Fibroblast of lung (primary cell): ENCODE measurements at regions not wholly inside any gene's neighbourhood (a gene's known extent, or its start where the extent isn't known, plus 50 kb on each side); places are given as distances from the start of the nearest gene placed in this dataset.

Experiments
- DNase-seq, 2 donors: peaks; one replicate each; pipeline versions ENCODE4 v3.0.0 to v3.0.0-alpha.2; 2010; ENCODE audit warnings: low read depth in 2 of 2
- H2AFZ ChIP-seq: 2 replicates; pipeline ENCODE4 v1.5.1; 2012; ENCODE audit warnings: low read length, control low read depth, inconsistent platforms
- H3K27ac ChIP-seq: 2 replicates; pipeline ENCODE4 v1.5.1; 2011; ENCODE audit warnings: low read length, control low read depth; ENCODE audit not compliant: insufficient read depth
- H3K27me3 ChIP-seq: 2 replicates; pipeline ENCODE4 v1.5.1; 2011; ENCODE audit warnings: mild to moderate bottlenecking, low read length; ENCODE audit not compliant: control insufficient read depth, insufficient read depth
- H3K36me3 ChIP-seq: 2 replicates; pipeline ENCODE4 v1.5.1; 2011; ENCODE audit warnings: low read length; ENCODE audit not compliant: control insufficient read depth, insufficient read depth
- H3K4me1 ChIP-seq: 2 replicates; pipeline ENCODE4 v1.5.1; 2011; ENCODE audit warnings: low read length; ENCODE audit not compliant: control insufficient read depth, insufficient read depth; ENCODE audit errors: extremely low read depth
- H3K4me2 ChIP-seq: 2 replicates; pipeline ENCODE4 v1.5.1; 2011; ENCODE audit warnings: low read length, control low read depth; ENCODE audit not compliant: insufficient read depth; ENCODE audit errors: extremely low read depth
- H3K4me3 ChIP-seq, 4 experiments: fragments of 200-600 bp in 1 of 4; sonication (generic) in 1 of 4; replicated peaks in 1 of 4; 2 replicates each; pipeline ENCODE4 v1.5.1; 2011 to 2016; ENCODE audit warnings: low read length in 4 of 4, low read depth in 3 of 4, mild to moderate bottlenecking in 3 of 4, control low read depth in 2 of 4, inconsistent platforms in 1 of 4, mixed read lengths in 1 of 4; ENCODE audit not compliant: insufficient read depth in 1 of 4; ENCODE audit errors: control extremely low read depth in 1 of 4
- H3K79me2 ChIP-seq: 2 replicates; pipeline ENCODE4 v1.5.1; 2012; ENCODE audit warnings: mild to moderate bottlenecking, low read length, inconsistent platforms; ENCODE audit not compliant: control insufficient read depth, insufficient read depth
- H3K9ac ChIP-seq: 2 replicates; pipeline ENCODE4 v1.5.1; 2011; ENCODE audit warnings: mild to moderate bottlenecking, low read length, control low read depth; ENCODE audit not compliant: insufficient read depth
- H3K9me3 ChIP-seq: 2 replicates; pipeline ENCODE4 v1.5.1; 2012; ENCODE audit warnings: low read depth, low read length; ENCODE audit not compliant: control insufficient read depth, insufficient read depth
- H4K20me1 ChIP-seq: 2 replicates; pipeline ENCODE4 v1.5.1; 2011; ENCODE audit warnings: low read length; ENCODE audit not compliant: control insufficient read depth, insufficient read depth; ENCODE audit errors: extremely low read depth
- EZH2 ChIP-seq: IDR thresholded peaks from 2 replicates; pipeline ENCODE4 v1.5.1; 2012; ENCODE audit warnings: low read length, control low read depth, mild to moderate bottlenecking; ENCODE audit errors: missing control alignments
- TF ChIP-seq, protein P1 (sequence below), 2 donors: IDR thresholded peaks in 1 of 2; conservative IDR thresholded peaks in 1 of 2; 1 replicate in 1 of 2; 2 replicates in 1 of 2; pipeline ENCODE4 v1.5.1; 2011 to 2012; ENCODE audit warnings: low read length in 2 of 2, control low read depth in 1 of 2, inconsistent platforms in 1 of 2, low read depth in 1 of 2, mild to moderate bottlenecking in 1 of 2

- no peak for TF ChIP-seq EZH2
- TF ChIP-seq, protein P1, sequence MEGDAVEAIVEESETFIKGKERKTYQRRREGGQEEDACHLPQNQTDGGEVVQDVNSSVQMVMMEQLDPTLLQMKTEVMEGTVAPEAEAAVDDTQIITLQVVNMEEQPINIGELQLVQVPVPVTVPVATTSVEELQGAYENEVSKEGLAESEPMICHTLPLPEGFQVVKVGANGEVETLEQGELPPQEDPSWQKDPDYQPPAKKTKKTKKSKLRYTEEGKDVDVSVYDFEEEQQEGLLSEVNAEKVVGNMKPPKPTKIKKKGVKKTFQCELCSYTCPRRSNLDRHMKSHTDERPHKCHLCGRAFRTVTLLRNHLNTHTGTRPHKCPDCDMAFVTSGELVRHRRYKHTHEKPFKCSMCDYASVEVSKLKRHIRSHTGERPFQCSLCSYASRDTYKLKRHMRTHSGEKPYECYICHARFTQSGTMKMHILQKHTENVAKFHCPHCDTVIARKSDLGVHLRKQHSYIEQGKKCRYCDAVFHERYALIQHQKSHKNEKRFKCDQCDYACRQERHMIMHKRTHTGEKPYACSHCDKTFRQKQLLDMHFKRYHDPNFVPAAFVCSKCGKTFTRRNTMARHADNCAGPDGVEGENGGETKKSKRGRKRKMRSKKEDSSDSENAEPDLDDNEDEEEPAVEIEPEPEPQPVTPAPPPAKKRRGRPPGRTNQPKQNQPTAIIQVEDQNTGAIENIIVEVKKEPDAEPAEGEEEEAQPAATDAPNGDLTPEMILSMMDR (conservative IDR thresholded peaks at IDR 0.05 in 1 of 2, IDR thresholded peaks at IDR 0.05 in 1 of 2; ENCODE audit: low read depth in 1 of 2, low read length in 2 of 2), result no peak
- Histone ChIP-seq H3K4me3 (no peak overlapping the region), H3K79me2 (no peaks in the 10 kb centered on the region), H4K20me1 (no peaks in the 10 kb centered on the region), H3K36me3 (no peaks in the 10 kb centered on the region), H3K27me3 (no peaks in the 10 kb centered on the region), H3K27ac (no peak overlapping the region), H3K4me1 (peaks cover 11% of the 10 kb centered on the region), H2AFZ (no peak overlapping the region), H3K9me3 (no peaks in the 10 kb centered on the region), H3K4me2 (no peak overlapping the region), H3K9ac (no peak overlapping the region)
- no peak for DNase-seq
These were observed 194.9 kb downstream of the BCAS1 start for GRCh38 chr20:53875452-53875851.

DNA sequence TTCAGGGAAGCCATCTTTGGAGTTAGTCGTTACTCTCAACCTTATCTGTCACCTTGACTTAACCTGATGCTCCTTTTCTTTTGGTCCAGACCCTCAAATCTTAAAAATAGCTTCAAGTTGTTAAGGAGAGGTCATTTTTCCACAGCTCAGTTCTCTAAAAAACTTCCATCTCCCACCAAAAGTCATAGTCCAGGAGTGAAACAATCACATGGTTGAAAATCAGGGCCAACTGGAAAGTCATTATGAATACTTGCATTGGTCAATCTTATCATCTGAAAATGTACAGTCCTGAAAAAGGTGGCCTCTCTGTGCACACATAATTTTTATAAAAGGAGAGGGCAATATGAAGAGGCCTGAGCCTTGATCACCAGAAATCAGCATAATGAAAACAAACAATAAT is 195.7 kb downstream of the BCAS1 start:
- H3K9me3 ChIP-seq, result no peaks in the 10 kb centered on the region
- H2AFZ ChIP-seq, result no peak overlapping the region
- no peaks in the 10 kb centered on the region for H4K20me1 ChIP-seq
- H3K4me2 ChIP-seq, result no peak overlapping the region
- peaks cover 11% of the 10 kb centered on the region for H3K4me1 ChIP-seq
- H3K36me3 ChIP-seq, result no peaks in the 10 kb centered on the region
- no peak overlapping the region for H3K27ac ChIP-seq
- no peaks in the 10 kb centered on the region for H3K27me3 ChIP-seq
- no peak for DNase-seq
- no peak overlapping the region for H3K9ac ChIP-seq
- H3K79me2 ChIP-seq, result no peaks in the 10 kb centered on the region
- no peak overlapping the region for H3K4me3 ChIP-seq
- TF ChIP-seq EZH2, result no peak
- TF ChIP-seq, protein P1 (conservative IDR thresholded peaks at IDR 0.05 in 1 of 2, IDR thresholded peaks at IDR 0.05 in 1 of 2; ENCODE audit: low read depth in 1 of 2, low read length in 2 of 2), result no peak

GRCh38 chr20:53874104-53874503 is 196.3 kb downstream of the BCAS1 start:
- Histone ChIP-seq H3K36me3 (no peaks in the 10 kb centered on the region), H2AFZ (no peak overlapping the region), H3K27ac (no peak overlapping the region), H3K9me3 (no peaks in the 10 kb centered on the region), H3K4me1 (peaks cover 11% of the 10 kb centered on the region), H3K9ac (no peak overlapping the region), H3K4me2 (no peak overlapping the region), H3K4me3 (no peak overlapping the region), H3K79me2 (no peaks in the 10 kb centered on the region), H3K27me3 (no peaks in the 10 kb centered on the region), H4K20me1 (no peaks in the 10 kb centered on the region)
- TF ChIP-seq, protein P1 (conservative IDR thresholded peaks at IDR 0.05 in 1 of 2, IDR thresholded peaks at IDR 0.05 in 1 of 2; ENCODE audit: low read depth in 1 of 2, low read length in 2 of 2), result no peak
- TF ChIP-seq EZH2, result no peak
- DNase-seq, result no peak
